Liver (tissue), 3 donors: ENCODE measurements at regions not wholly inside any gene's neighbourhood (a gene's known extent, or its start where the extent isn't known, plus 50 kb on each side); places are given as distances from the start of the nearest gene placed in this dataset.

ENCODE experiments used
- CTCF ChIP-seq: fragments of 150-350 bp; IDR thresholded peaks from 2 replicates; pipeline ENCODE4 v1.5.1; 2017; ENCODE audit warnings: improper control_type of control experiment, low read depth, low read length; ENCODE audit not compliant: missing input control
- FOXA2 ChIP-seq: IDR thresholded peaks from 2 replicates; pipeline ENCODE4 v1.6.1; 2016; ENCODE audit warnings: antibody characterized with exemption
- GABPA ChIP-seq, 2 donors: IDR thresholded peaks in 1 of 2; conservative IDR thresholded peaks in 1 of 2; 2 replicates each; pipeline ENCODE4 v1.6.1; 2016; ENCODE audit warnings: antibody characterized with exemption in 2 of 2, mild to moderate bottlenecking in 1 of 2, moderate library complexity in 1 of 2
- JUND ChIP-seq, 2 donors: IDR thresholded peaks; 2 replicates each; pipeline ENCODE4 v1.6.1; 2016; ENCODE audit warnings: antibody characterized with exemption in 2 of 2
- MAX ChIP-seq: IDR thresholded peaks from 2 replicates; pipeline ENCODE4 v1.6.1; 2016; ENCODE audit warnings: antibody characterized with exemption
- RAD21 ChIP-seq, 2 donors: IDR thresholded peaks; 2 replicates each; pipeline ENCODE4 v1.6.1; 2016; ENCODE audit warnings: antibody characterized with exemption in 2 of 2, mild to moderate bottlenecking in 2 of 2
- REST ChIP-seq: IDR thresholded peaks from 2 replicates; pipeline ENCODE4 v1.6.1; 2016; ENCODE audit warnings: antibody characterized with exemption, mild to moderate bottlenecking
- RXRA ChIP-seq, 2 donors: IDR thresholded peaks; 2 replicates each; pipeline ENCODE4 v1.6.1; 2017 to 2018; ENCODE audit warnings: antibody characterized with exemption in 2 of 2, mild to moderate bottlenecking in 1 of 2
- TAF1 ChIP-seq: conservative IDR thresholded peaks from 2 replicates; pipeline ENCODE4 v1.6.1; 2016; ENCODE audit warnings: antibody characterized with exemption, mild to moderate bottlenecking
- YY1 ChIP-seq: IDR thresholded peaks from 2 replicates; pipeline ENCODE4 v1.6.1; 2016; ENCODE audit warnings: antibody characterized with exemption, mild to moderate bottlenecking
- donor health status: healthy.
- donor health status: healthy.

GRCh38 chr10:105827133-105827532 is 1186.0 kb downstream of the SORCS3 start:
- no peak for TF ChIP-seq CTCF
- TF ChIP-seq REST, result no peak
- TF ChIP-seq TAF1, result no peak
- TF ChIP-seq FOXA2, result no peak
- TF ChIP-seq GABPA (IDR thresholded peaks at IDR 0.05 in 1 of 2, conservative IDR thresholded peaks at IDR 0.05 in 1 of 2), result no peak
- no peak for TF ChIP-seq YY1
- no peak for TF ChIP-seq RXRA (IDR thresholded peaks at IDR 0.05)
- TF ChIP-seq MAX, result no peak
- TF ChIP-seq RAD21 (IDR thresholded peaks at IDR 0.05), result no peak
- no peak for TF ChIP-seq JUND (IDR thresholded peaks at IDR 0.05)
